ENCODE measurements at regions not wholly inside any gene's neighbourhood (a gene's known extent, or its start where the extent isn't known, plus 50 kb on each side); places are given as distances from the start of the nearest gene placed in this dataset.
"Not testable (repeated sequence)": the region's sequence is repeated elsewhere in the genome, so short reads cannot be mapped to it uniquely, and the experiment has no call there.

DNA sequence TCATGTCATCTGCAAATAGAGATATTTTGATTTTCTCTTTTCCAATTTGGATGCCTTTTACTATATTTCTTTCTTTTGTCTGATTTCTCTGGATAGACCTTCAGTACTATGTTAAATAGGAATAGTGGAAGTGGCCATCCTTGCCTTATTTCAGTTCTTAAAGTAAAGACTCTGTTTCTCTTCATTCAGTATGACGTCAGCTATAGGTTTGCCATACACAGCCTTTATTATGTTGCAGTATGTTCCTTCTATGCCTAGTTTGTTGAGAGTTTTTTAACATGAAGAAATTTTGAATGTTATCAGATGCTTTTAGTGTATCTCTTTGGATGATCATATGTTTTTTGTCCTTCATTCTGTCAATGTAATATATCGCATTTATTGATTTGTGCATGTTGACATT is 566.7 kb upstream of the ROBO1 start:
- no peak for ATAC-seq
- DNase-seq = no peak

DNA sequence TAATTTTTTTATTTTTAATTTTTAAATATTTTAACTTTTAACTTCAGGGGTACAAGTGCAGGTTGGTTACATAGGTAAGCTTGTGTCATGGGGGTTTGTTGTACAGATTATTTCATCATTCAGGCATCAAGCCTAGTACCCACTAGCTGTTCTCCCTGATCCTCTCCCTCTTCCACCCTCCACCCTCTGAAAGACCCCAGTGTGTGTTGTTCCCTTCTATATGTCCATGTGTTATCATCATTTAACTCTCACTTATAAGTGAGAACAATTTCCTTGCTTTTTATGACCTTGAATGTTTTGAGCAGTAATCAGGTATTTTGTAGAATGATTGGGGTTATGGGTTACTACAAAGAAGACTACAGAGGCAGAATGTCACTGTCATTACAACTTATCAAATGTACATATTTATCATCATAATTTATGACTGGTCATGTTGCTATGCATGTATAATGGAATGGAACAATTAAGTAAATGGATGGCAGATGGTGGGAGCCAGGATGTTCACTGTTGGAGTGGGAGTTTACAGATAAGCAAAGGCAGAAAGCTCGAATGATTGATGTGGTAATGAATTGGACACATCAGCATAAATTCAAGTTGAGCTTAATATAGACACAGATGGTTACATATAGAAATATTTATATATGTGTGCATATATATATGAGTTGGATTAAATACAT is 563.8 kb upstream of the ROBO1 start:
- DNase-seq (no peak), ATAC-seq (no peak)

DNA sequence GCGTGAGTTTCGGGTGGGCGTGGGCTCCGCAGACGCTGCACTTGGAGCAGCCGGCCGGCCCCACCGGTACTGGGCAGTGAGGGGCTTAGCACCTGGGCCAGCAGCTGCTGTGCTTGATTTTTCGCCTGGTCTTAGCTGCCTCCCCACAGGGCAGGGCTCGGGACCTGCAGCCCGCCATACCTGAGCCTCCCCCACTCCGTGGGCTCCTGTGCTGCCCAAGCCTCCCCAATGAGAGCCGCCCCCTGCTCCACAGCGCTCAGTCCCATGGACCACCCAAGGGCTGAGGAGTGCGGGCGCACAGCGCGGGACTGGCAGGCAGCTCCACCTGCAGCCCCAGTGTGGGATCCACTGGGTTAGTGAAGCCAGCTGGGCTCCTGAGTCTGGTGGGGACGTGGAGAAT is 546.7 kb upstream of the ROBO1 start:
- not testable (repeated sequence) for ATAC-seq, DNase-seq

DNA sequence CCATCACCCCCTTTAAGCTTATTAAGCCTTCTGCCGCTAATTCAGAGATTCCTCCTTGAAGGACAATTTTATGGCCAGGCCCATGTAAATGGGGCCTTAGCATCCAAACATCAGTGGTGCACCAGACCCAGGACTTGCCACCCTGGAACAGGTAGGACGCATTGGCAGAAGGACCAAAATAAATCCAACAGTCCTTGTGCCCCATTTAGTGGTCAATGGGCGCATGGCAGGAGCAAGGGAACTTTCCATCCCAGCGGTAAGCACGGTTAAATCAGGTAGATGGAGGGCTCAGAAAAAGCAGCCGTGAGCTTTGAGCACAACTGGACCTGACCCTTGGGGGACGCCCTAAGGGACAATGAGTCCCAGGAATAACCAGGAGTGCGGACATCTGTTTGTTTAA is 540.8 kb upstream of the ROBO1 start:
- ATAC-seq (no peak), DNase-seq (no peak)

DNA sequence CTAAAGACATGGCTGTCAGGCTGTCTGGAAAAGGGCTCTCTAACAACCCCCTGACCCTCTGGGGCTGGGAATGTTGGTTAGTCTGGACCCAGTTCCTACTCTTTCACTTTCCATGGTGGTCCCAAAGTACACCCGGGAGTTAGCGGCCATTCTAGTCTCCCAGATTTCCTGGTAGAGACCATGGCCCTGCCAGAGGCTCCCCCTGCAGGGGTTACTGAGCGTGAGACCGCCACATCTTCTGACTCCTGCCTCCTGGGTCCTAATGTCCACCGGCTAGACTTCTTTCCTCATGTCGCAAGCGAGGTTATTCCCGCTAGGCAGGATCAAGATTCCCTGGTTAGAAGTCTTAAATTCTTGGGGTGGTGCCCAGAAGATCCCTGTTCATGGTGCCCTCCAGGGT is 540.0 kb upstream of the ROBO1 start:
- no peak for DNase-seq
- ATAC-seq = no peak

DNA sequence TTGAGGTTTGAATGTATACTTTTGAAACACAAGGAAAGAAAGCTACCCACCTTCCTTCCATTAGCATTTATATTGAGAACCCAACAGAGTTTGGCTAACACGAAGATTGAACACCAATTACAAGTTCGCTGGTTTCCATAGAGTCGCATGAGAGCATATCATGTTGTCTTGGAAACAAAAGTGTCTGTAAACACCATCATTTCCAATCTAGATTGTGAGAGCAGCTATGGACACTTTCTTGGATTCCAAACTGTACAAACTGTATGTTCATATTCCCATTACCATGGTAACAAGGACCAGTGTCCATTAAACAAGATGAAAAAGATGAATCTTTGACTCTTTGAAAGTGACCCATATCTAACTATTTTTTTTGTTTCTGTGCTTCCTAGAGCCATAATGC is 529.9 kb upstream of the ROBO1 start:
- DNase-seq = no peak
- ATAC-seq = no peak

DNA sequence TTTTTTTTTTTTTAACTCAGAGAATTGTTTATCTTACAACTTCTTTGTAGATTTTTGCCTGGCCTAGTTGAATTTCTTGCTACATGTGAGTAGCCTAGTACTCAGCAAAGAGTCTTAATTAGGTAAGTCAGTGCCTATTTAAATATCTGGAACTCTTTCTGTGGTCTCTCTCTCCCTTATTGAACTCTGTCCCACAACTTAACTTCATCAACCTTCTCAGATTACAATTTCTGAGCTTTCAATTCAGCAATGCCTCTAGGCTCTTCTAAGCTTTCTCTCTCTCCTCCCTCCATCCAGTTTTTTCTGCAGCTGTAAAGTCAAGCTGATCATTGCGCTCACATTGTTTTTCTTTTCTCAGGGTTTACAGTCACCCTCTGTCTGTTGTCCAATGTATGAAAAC is 517.6 kb upstream of the ROBO1 start:
- DNase-seq (no peak), ATAC-seq (no peak)

DNA sequence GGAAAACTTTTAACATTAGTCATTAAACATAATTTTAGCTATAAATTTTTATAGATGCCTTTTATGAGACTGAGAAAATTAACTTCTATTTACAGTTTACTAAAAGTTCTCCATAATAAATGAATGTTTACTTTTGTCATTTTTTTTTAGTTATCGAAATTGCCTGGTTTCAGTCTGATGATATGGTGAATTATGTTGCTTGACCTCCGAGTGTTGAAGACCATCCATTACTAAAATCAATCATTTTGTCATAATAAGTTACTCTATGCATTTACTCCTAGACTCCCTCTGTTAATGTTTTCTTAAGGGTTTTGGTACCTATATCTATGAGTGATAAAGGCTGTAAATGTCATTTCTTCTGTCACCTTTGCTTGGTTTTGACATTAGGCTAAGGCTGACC is 516.0 kb upstream of the ROBO1 start:
- DNase-seq = no peak
- ATAC-seq = no peak

DNA sequence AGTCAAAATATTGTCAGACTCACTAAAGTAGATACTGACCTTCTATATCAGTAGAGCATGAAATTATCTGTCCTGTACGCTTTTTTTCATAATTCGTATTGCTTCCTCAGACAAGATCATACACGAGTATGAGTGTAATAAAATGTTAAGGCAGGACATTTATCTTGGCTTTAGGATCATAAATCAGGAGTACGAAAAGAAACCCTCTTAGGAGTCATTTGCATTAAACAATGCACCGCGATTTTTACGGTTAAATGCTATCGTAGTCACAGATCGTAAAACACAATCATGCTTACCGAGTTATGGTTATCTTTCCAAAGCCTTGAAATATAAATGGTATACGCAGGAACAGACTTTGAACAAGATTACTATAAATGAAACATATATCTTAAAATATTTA is 510.3 kb upstream of the ROBO1 start:
- DNase-seq (no peak), ATAC-seq (no peak)

DNA sequence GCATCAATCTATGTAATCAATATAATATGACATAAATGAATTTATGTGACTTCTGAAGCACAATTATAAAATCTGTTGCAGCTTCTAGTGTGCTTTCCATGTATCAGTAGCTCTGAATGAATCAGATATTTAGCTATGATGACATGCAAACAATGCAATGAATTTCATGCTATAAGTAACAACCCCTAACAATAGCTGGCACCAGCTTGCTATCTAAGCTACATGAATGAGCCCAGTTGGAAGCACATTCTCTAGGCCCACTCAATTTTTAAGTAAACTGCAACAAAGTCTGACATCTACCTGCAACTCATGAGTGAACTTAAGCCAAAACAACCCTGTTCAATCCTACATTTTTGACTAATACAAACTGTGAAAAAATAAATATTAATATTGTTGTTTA is 507.3 kb upstream of the ROBO1 start:
- DNase-seq (no peak), ATAC-seq (no peak)

DNA sequence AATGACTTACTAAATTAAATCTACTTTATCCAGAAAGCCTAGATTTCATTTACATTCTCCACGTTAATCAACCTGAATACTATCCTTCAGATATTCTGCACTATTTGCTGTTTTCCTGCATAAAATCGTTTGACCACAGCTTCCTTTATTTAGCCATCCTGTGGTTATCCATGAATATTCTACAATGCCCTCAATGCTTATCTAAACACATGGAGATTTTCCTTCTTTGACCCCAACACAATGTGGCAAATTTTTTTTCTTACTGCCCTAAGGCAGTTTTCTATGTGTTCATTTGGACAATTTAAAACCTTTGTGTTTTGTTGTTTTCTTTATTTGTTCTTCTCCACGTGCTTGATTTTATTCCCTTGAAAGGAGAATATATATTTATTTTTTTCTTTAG is 495.5 kb upstream of the ROBO1 start:
- DNase-seq = no peak
- ATAC-seq = no peak

DNA sequence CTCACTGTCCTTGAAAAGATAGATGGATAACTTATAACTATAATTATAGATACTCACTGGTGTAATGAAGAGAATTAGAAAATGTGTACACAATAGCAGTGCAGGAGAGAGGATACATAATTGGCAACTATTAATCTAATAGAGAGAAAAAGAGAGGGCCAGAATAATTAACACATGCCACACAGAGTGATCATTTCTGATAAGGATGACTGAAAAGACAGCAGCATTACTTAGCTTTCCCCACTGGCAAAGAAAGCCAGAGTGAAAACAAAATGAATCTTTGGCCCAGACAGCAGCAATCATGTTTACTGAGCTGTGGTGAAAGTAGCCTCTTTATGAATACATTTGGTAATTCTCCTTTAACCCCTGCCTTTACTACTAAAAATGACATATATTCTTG is 493.3 kb upstream of the ROBO1 start:
- DNase-seq = no peak

DNA sequence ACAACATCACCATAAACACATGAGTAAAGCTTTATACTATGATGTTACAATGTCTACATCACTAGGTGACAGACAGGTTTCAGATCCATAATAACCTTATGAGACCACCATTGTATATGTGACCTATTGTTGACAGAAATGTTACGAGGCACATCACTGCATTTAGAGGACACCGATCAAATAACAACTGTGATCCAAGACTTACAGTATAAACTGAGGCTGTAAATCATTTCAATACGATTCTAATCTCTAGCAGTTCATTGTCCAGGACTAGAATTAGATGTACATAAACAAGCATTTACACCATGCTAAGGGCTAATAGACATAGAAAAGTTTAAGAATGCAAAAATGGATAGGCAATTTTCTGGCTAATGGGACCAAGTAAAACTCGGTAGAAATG is 491.9 kb upstream of the ROBO1 start:
- ATAC-seq (no peak), DNase-seq (no peak)

More for the DNA sequence above, 493.3 kb upstream of the ROBO1 start:
- ATAC-seq = no peak

DNA sequence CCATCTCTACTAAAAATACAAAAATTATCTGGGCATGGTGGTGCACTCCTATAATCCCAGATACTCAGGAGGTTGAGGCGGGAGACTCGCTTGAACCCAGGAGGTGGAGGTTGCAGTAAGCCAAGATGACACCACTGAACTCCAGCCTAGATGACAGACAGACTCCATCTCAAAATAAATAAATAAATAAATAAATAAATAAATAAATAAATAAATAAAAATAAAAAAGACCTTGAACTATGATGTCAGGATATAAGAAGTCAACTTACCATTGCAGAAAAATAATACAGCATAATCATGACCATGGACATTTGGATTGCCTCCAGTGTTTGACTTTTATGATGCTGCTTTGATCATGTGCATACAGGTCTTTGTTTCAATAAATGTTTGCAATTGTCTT is 484.3 kb upstream of the ROBO1 start:
- no peak for ATAC-seq
- DNase-seq = no peak

DNA sequence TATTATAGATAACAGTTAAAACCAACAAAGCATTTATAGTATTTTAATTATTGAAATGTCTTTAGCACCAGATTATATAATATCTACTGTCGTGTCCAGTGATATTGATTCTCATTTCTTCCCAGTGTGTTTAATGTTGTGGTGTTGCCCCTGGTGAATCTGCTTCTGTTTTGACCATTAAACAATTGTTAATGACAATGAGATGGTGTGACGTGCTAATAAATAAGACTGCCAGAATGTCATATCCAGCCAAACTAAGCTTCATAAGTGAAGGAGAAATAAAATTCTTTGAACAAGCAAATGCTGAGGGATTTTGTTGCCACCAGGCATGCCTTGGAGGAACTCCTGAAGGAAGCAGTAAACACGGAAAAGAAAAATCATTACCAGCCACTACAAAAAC is 480.0 kb upstream of the ROBO1 start:
- DNase-seq = no peak
- ATAC-seq = no peak

DNA sequence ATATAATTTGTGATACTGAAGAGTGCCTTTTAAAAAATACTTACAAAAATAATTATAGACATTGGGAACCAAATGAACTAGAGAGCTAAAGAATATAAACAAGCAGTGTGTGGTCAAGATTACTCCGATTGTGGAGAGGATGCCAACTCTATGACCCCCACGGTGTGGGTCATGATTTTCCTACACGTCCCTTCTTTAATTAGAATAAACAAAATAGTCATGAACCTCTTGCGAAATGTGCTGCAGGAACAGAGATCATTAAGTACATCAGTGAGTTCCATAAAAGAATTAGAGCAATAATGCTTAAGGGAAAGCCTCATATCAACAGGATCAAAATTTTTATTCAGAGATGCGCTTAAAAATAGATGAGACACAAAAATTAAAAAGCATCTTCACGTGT is 476.6 kb upstream of the ROBO1 start:
- no peak for ATAC-seq
- no peak for DNase-seq

DNA sequence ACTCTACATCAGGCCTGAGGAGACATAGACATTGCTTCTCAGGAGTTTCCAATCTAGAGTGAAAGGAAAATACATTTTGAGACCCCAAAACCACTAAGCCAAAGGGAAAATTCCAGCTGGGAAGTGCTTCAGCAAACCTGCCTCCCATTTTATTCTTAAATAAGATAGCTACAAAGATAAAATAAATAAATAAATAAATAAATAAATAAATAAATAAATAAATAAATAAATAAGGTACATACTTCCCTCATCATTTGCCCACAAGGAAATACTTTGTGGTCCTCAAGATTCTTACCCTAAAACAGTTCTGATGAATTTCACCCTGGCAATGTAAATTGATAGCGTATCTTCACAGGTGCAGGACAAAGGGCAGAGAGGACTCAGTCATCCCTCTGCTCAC is 474.0 kb upstream of the ROBO1 start:
- DNase-seq = no peak
- ATAC-seq = no peak

DNA sequence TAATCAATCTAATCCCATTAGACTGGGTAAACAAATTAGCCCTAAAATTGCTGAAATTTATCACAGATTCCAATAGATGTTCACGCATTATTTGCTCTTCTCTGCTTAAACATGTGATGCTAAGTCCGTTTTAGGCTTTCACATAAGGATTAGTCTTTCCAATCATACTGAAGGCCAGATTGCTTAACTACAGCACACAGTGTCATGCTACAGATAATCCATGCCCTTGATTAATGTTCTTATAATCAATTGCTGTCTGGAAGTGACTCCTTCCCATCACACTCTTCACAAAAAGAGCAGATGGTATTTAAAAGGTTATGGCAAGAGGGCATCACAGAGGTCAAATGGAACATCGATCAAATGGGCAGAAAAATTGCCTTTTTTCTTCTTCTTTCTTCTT is 471.5 kb upstream of the ROBO1 start:
- ATAC-seq = no peak
- no peak for DNase-seq

DNA sequence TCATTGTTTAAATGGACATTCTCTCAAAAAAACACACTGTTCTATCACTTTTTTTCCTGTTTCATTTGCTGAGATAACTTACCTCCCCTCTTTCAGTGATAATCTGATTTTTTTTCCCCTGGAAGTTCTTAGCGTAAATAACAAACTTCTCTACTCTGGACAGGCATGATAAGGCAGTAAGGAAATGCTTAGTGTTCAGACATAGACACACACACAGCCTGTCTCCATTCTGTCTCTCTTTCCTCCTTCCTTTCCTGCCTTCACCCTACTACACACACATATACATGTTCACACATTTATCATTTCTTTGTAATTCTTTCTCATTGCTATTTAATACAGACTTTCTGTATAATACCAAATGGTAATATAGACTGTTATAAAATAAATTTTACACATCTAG is 470.8 kb upstream of the ROBO1 start:
- DNase-seq = no peak
- ATAC-seq = no peak

DNA sequence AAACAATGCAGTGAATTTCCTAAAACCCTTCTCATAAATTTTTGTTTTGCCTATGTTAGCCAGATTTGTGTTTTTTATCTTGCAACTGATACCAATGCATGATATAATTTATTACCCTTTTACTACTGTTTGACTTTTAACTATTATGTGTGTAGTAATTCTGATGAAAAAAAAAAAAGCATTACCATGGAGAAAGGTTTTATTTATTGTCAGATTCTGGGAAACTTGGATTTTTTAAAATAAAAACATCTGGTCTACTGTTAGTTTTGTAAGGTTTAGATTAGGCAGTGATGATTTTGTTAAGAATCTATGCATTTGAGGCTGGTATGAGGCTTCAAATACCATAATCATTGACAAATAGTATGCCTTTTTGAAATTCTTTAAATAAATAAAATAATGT is 470.4 kb upstream of the ROBO1 start:
- ATAC-seq (no peak), DNase-seq (no peak)

DNA sequence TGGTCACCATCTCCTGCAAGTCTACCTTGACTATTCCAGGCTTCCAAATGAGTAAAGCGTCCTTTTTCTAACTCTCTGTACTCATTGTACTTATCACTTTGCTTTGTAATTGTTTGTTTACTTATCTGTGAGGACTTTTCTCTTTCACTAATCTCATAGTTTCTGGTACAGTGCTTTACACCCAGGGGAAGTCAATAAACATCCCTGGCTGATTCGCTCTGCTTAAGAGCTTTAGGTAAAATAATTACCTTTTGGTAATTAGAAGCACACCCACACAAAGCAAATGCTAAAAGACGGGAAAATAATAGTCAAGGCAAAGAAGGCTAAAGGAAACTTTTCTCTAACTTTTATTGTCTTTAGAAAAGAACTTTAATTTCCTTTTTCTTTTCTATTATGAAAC is 466.9 kb upstream of the ROBO1 start:
- ATAC-seq (no peak), DNase-seq (no peak)

DNA sequence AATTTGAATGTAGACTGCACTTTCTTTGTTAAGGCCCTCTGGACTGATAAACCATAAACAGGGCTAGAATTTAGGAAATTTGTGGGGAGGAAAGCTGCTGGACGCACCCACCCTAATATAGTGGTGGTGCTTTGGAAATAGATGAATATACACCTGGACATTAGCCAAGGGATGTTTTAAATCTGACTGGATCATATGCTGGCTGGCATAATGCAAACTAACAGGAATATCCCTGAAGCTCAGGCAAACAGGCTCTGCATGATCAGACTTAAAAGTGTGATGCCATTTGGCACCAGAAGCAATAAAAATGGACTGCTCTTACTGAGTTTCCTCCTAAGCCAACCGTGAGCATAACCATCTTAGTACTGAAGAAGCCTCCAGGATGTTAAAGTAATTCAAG is 465.8 kb upstream of the ROBO1 start:
- DNase-seq (no peak), ATAC-seq (no peak)

DNA sequence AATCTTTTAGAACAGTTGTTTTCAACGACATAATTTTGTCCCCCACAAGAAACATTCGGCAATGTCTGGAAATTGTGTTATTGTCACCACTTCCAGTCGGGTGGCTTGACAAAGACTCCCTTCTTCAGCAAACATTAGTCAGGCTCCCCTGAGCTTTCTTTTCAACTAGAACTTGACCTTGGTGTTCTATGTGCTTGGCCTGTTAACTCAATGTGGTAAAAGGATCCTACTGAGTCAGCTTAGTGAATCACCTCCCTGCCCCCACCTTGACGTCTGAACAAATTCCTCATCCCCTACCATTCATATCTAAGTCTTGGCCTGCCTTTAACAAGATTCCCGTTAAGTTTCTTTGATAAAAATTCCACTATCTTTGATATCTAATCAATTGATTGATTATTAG is 465.0 kb upstream of the ROBO1 start:
- DNase-seq = no peak
- no peak for ATAC-seq

DNA sequence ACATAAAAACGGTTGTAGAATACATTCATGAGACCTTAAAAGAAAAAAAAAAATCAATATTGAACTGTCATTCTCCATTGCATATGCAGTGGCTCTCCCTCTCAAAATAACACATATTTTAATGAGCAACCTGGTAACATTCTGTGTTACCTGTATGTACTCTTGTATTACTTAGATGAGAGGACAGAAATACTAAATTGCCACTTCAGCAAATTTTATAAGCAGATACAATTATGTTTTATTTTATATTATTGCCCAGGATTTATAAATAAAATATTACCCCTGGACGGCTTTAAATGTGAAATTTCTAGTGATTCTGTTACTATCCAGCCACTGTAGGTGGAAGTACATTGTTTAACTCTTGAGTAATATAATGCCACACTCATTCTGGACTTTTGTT is 463.2 kb upstream of the ROBO1 start:
- DNase-seq = no peak
- ATAC-seq = no peak

DNA sequence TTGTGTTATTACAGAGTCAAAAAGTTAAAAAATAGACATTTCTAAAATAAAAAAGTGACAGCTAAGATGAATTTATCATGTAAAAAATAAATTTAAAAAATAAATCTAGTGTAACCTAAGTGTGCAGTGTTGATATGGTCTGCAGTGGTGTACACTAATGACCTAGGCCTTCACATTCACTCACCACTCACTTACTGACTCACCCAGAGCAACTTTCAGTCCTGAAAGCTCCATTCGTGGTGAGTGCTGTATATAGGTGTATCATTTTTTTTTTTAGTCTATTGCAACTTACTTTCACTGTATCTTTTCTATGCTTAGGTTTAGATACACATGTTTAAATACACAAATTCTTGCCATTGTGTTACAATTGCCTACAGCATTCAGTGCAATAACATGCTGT is 459.4 kb upstream of the ROBO1 start:
- ATAC-seq (no peak), DNase-seq (no peak)
